Astrocyte (in vitro differentiated cells and primary cell): ENCODE measurements at regions not wholly inside any gene's neighbourhood (a gene's known extent, or its start where the extent isn't known, plus 50 kb on each side); places are given as distances from the start of the nearest gene placed in this dataset.

ENCODE experiments used
- DNase-seq: peaks from one replicate; pipeline ENCODE4 v3.0.0-alpha.2; 2010; ENCODE audit warnings: low read depth
- FAIRE-seq: peaks from 2 replicates; lab custom pipeline; 2011; peaks lifted over from hg19 to GRCh38; lab: Jason Lieb, UNC
- H2AFZ ChIP-seq: 2 replicates; pipeline ENCODE4 v1.6.0; 2012; ENCODE audit warnings: low read depth, low read length, inconsistent platforms
- H3K27ac ChIP-seq: 2 replicates; pipeline ENCODE4 v1.5.1; 2011; ENCODE audit warnings: low read depth, low read length, inconsistent platforms
- H3K27me3 ChIP-seq: 2 replicates; pipeline ENCODE4 v1.6.0; 2011; ENCODE audit warnings: low read length, inconsistent platforms; ENCODE audit not compliant: insufficient read depth
- H3K36me3 ChIP-seq: 2 replicates; pipeline ENCODE4 v1.5.1; 2011; ENCODE audit warnings: low read length, inconsistent platforms; ENCODE audit not compliant: insufficient read depth
- H3K4me1 ChIP-seq: 2 replicates; pipeline ENCODE4 v1.5.1; 2011; ENCODE audit warnings: low read length, inconsistent platforms; ENCODE audit not compliant: insufficient read depth
- H3K4me2 ChIP-seq: 2 replicates; pipeline ENCODE4 v1.6.0; 2012; ENCODE audit warnings: low read length, inconsistent platforms
- H3K4me3 ChIP-seq: 2 replicates; pipeline ENCODE4 v1.5.1; 2011; ENCODE audit warnings: low read depth, mild to moderate bottlenecking, low read length, inconsistent platforms; ENCODE audit not compliant: insufficient read depth
- H3K79me2 ChIP-seq: 2 replicates; pipeline ENCODE4 v1.6.0; 2012; ENCODE audit warnings: mild to moderate bottlenecking, low read length, inconsistent platforms; ENCODE audit not compliant: insufficient read depth
- H3K9ac ChIP-seq: 2 replicates; pipeline ENCODE4 v1.6.0; 2012; ENCODE audit warnings: mild to moderate bottlenecking, low read length, inconsistent platforms
- H3K9me3 ChIP-seq: 2 replicates; pipeline ENCODE4 v1.5.1; 2012; ENCODE audit warnings: low read depth, mild to moderate bottlenecking, low read length, inconsistent platforms; ENCODE audit not compliant: insufficient read depth
- H4K20me1 ChIP-seq: 2 replicates; pipeline ENCODE4 v1.6.0; 2012; ENCODE audit warnings: low read length, inconsistent platforms; ENCODE audit not compliant: insufficient read depth
- H3K27ac Mint-ChIP-seq: one replicate; pipeline ENCODE4 v1.8.0; 2021; ENCODE audit warnings: mild to moderate bottlenecking, mixed read lengths; ENCODE audit not compliant: unreplicated experiment
- H3K27me3 Mint-ChIP-seq: one replicate; pipeline ENCODE4 v1.8.0; 2021; ENCODE audit warnings: low read depth, mixed read lengths; ENCODE audit not compliant: unreplicated experiment
- H3K36me3 Mint-ChIP-seq: one replicate; pipeline ENCODE4 v1.8.0; 2021; ENCODE audit warnings: low read depth, mixed read lengths; ENCODE audit not compliant: unreplicated experiment
- H3K4me1 Mint-ChIP-seq: one replicate; pipeline ENCODE4 v1.8.0; 2021; ENCODE audit warnings: low read depth, mixed read lengths; ENCODE audit not compliant: unreplicated experiment
- H3K4me3 Mint-ChIP-seq: one replicate; pipeline ENCODE4 v1.8.0; 2021; ENCODE audit warnings: mild to moderate bottlenecking, moderate library complexity, mixed read lengths; ENCODE audit not compliant: unreplicated experiment
- H3K9me3 Mint-ChIP-seq: one replicate; pipeline ENCODE4 v1.8.0; 2021; ENCODE audit warnings: mild to moderate bottlenecking, mixed read lengths; ENCODE audit not compliant: unreplicated experiment
- CTCF ChIP-seq: IDR thresholded peaks from 2 replicates; pipeline ENCODE4 v1.5.1; 2011; ENCODE audit warnings: low read depth, mild to moderate bottlenecking, inconsistent platforms, low read length, moderate library complexity; ENCODE audit not compliant: insufficient read depth
- EZH2 ChIP-seq: IDR thresholded peaks from 2 replicates; pipeline ENCODE4 v1.6.1; 2012; ENCODE audit warnings: mild to moderate bottlenecking, low read length, inconsistent platforms; ENCODE audit not compliant: insufficient read depth

GRCh38 chr9:117561761-117562160 is 142.4 kb upstream of the TLR4 start:
- no peaks in the 10 kb centered on the region for H3K9me3 Mint-ChIP-seq
- no peak overlapping the region for H3K4me3 ChIP-seq
- no peaks in the 10 kb centered on the region for H3K27me3 ChIP-seq
- H3K36me3 ChIP-seq: no peaks in the 10 kb centered on the region
- no peaks in the 10 kb centered on the region for H3K36me3 Mint-ChIP-seq
- H3K4me2 ChIP-seq: no peak overlapping the region
- no peak for FAIRE-seq
- no peaks in the 10 kb centered on the region for H3K4me1 ChIP-seq
- no peak overlapping the region for H3K9ac ChIP-seq
- no peaks in the 10 kb centered on the region for H4K20me1 ChIP-seq
- no peak overlapping the region for H3K27ac Mint-ChIP-seq
- H3K27me3 Mint-ChIP-seq: peaks cover 2% of the 10 kb centered on the region
- H3K9me3 ChIP-seq: no peaks in the 10 kb centered on the region
- DNase-seq: no peak
- no peaks in the 10 kb centered on the region for H3K79me2 ChIP-seq
- H2AFZ ChIP-seq: no peak overlapping the region
- no peak overlapping the region for H3K27ac ChIP-seq
- no peaks in the 10 kb centered on the region for H3K4me1 Mint-ChIP-seq
- no peak overlapping the region for H3K4me3 Mint-ChIP-seq
- TF ChIP-seq CTCF: no peak

- Mint-ChIP-seq H3K27me3 (peaks cover 2% of the 10 kb centered on the region), H3K4me1 (no peaks in the 10 kb centered on the region), H3K27ac (no peak overlapping the region), H3K36me3 (no peaks in the 10 kb centered on the region), H3K9me3 (no peaks in the 10 kb centered on the region), H3K4me3 (no peak overlapping the region)
- H3K27me3 ChIP-seq: no peaks in the 10 kb centered on the region
- DNase-seq (no peak), FAIRE-seq (no peak)
- no peak overlapping the region for H2AFZ ChIP-seq
- H3K36me3 ChIP-seq: no peaks in the 10 kb centered on the region
- no peak for TF ChIP-seq EZH2
- peak; percentile 41 for TF ChIP-seq CTCF
- H3K27ac ChIP-seq: no peak overlapping the region
- H3K9ac ChIP-seq: no peak overlapping the region
- H3K9me3 ChIP-seq: no peaks in the 10 kb centered on the region
- H3K4me1 ChIP-seq: no peaks in the 10 kb centered on the region
- no peaks in the 10 kb centered on the region for H3K79me2 ChIP-seq
- H4K20me1 ChIP-seq: no peaks in the 10 kb centered on the region
- H3K4me3 ChIP-seq: no peak overlapping the region
- no peak overlapping the region for H3K4me2 ChIP-seq
Observed at GRCh38 chr9:117555964-117556629, 141.2 kb upstream of the ASTN2 start.

GRCh38 chr9:117552811-117553210 is 138.0 kb upstream of the ASTN2 start:
- Mint-ChIP-seq H3K36me3 (no peaks in the 10 kb centered on the region), H3K27me3 (no peaks in the 10 kb centered on the region), H3K27ac (no peak overlapping the region), H3K4me1 (no peaks in the 10 kb centered on the region), H3K9me3 (no peaks in the 10 kb centered on the region), H3K4me3 (no peak overlapping the region)
- H3K27ac ChIP-seq: no peak overlapping the region
- H4K20me1 ChIP-seq: no peaks in the 10 kb centered on the region
- no peak overlapping the region for H3K9ac ChIP-seq
- H3K79me2 ChIP-seq: no peaks in the 10 kb centered on the region
- no peak overlapping the region for H3K4me2 ChIP-seq
- H3K4me1 ChIP-seq: no peaks in the 10 kb centered on the region
- FAIRE-seq (no peak), DNase-seq (no peak)
- no peaks in the 10 kb centered on the region for H3K36me3 ChIP-seq
- H3K27me3 ChIP-seq: no peaks in the 10 kb centered on the region
- no peak overlapping the region for H3K4me3 ChIP-seq
- no peaks in the 10 kb centered on the region for H3K9me3 ChIP-seq
- H2AFZ ChIP-seq: no peak overlapping the region
- no peak for TF ChIP-seq EZH2
- no peak for TF ChIP-seq CTCF
